Keratinocyte (primary cell): ENCODE measurements at regions not wholly inside any gene's neighbourhood (a gene's known extent, or its start where the extent isn't known, plus 50 kb on each side); places are given as distances from the start of the nearest gene placed in this dataset.

ENCODE experiments used
- EZH2 ChIP-seq: IDR thresholded peaks from one replicate; pipeline ENCODE4 v1.6.1; 2012; ENCODE audit warnings: inconsistent platforms, mild to moderate bottlenecking, low read length, moderate library complexity
- TF ChIP-seq, protein P1 (sequence below), 3 experiments: IDR thresholded peaks in 1 of 3; conservative IDR thresholded peaks in 1 of 3; optimal IDR thresholded peaks in 1 of 3; 2 replicates in 2 of 3; 3 replicates in 1 of 3; pipeline versions ENCODE3 to v1.5.1; 2011; ENCODE audit warnings: low read length in 3 of 3, mild to moderate bottlenecking in 3 of 3, moderate library complexity in 2 of 3, control low read depth in 1 of 3, inconsistent platforms in 1 of 3; ENCODE audit not compliant: insufficient read depth in 2 of 3; ENCODE audit errors: extremely low read depth in 1 of 3

GRCh38 chr4:30821275-30821674, 101.1 kb downstream of the PCDH7 start:
- TF ChIP-seq, protein P1, sequence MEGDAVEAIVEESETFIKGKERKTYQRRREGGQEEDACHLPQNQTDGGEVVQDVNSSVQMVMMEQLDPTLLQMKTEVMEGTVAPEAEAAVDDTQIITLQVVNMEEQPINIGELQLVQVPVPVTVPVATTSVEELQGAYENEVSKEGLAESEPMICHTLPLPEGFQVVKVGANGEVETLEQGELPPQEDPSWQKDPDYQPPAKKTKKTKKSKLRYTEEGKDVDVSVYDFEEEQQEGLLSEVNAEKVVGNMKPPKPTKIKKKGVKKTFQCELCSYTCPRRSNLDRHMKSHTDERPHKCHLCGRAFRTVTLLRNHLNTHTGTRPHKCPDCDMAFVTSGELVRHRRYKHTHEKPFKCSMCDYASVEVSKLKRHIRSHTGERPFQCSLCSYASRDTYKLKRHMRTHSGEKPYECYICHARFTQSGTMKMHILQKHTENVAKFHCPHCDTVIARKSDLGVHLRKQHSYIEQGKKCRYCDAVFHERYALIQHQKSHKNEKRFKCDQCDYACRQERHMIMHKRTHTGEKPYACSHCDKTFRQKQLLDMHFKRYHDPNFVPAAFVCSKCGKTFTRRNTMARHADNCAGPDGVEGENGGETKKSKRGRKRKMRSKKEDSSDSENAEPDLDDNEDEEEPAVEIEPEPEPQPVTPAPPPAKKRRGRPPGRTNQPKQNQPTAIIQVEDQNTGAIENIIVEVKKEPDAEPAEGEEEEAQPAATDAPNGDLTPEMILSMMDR (optimal IDR thresholded peaks at IDR 0.05 in 1 of 3, IDR thresholded peaks at IDR 0.05 in 1 of 3, conservative IDR thresholded peaks at IDR 0.05 in 1 of 3; ENCODE audit: extremely low read depth in 1 of 3, insufficient read depth in 2 of 3, low read length in 3 of 3) = no peak
- no peak for TF ChIP-seq EZH2
